ENCODE measurements at regions not wholly inside any gene's neighbourhood (a gene's known extent, or its start where the extent isn't known, plus 50 kb on each side); places are given as distances from the start of the nearest gene placed in this dataset.
A peak's percentile ranks its signal among the peaks of the same experiment; 100 is the strongest.
"Not testable (repeated sequence)": the region's sequence is repeated elsewhere in the genome, so short reads cannot be mapped to it uniquely, and the experiment has no call there.

GRCh38 chr15:36447373-36447772 lies 132.1 kb upstream of the CDIN1 start:
- TF ChIP-seq CTCF (conservative IDR thresholded peaks at IDR 0.05; ENCODE audit: low read length): no peak
- peak; percentile 40 for DNase-seq (ENCODE audit: low read depth)
- H3K4me3 ChIP-seq (ENCODE audit: low read length): no peak overlapping the region

DNA sequence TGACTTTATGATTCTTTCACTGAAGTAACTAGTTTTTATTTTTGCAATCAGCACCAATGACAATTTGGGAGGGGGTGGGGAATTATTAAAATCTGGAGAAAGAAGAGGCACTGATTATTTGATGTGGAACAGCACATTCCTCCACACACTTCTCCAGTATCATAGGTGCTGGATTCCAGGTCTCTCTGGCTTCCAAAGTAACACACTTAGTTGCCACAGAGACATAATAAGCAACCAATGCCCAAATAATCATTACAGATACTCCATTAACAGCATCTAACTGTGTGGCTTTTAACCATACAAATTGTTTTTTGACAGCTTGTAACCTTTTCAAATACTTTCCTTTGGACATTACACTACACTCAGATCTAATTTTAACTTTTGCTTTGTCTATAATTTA lies 131.0 kb upstream of the CDIN1 start:
- H3K4me3 ChIP-seq (ENCODE audit: low read length): no peak overlapping the region
- TF ChIP-seq CTCF (conservative IDR thresholded peaks at IDR 0.05; ENCODE audit: low read length): no peak
- no peak for DNase-seq (ENCODE audit: low read depth)

- H3K4me3 ChIP-seq (ENCODE audit: low read length): no peak overlapping the region
- no peak; the same call in 1 of the 2 replicates for TF ChIP-seq CTCF (conservative IDR thresholded peaks at IDR 0.05; ENCODE audit: low read length)
- no peak for DNase-seq (ENCODE audit: low read depth)
Observed at GRCh38 chr15:36449084-36449661, 130.3 kb upstream of the CDIN1 start.

- DNase-seq (ENCODE audit: low read depth): no peak
- no peak for TF ChIP-seq CTCF (conservative IDR thresholded peaks at IDR 0.05; ENCODE audit: low read length)
- H3K4me3 ChIP-seq (ENCODE audit: low read length): no peak overlapping the region
Observed at GRCh38 chr15:36449662-36450145, 129.7 kb upstream of the CDIN1 start.

GRCh38 chr15:36454244-36454643 lies 125.2 kb upstream of the CDIN1 start:
- not testable (repeated sequence) for H3K4me3 ChIP-seq (ENCODE audit: low read length); DNase-seq (ENCODE audit: low read depth)

- H3K4me3 ChIP-seq (ENCODE audit: low read length): no peak overlapping the region
- no peak for DNase-seq (ENCODE audit: low read depth)
- no peak for TF ChIP-seq CTCF (conservative IDR thresholded peaks at IDR 0.05; ENCODE audit: low read length)
Observed at GRCh38 chr15:36458411-36458810, 121.0 kb upstream of the CDIN1 start.

- no peak overlapping the region for H3K4me3 ChIP-seq (ENCODE audit: low read length)
- no peak for TF ChIP-seq CTCF (conservative IDR thresholded peaks at IDR 0.05; ENCODE audit: low read length)
- DNase-seq (ENCODE audit: low read depth): no peak
Observed at GRCh38 chr15:36465304-36465703, 114.1 kb upstream of the CDIN1 start.

DNA sequence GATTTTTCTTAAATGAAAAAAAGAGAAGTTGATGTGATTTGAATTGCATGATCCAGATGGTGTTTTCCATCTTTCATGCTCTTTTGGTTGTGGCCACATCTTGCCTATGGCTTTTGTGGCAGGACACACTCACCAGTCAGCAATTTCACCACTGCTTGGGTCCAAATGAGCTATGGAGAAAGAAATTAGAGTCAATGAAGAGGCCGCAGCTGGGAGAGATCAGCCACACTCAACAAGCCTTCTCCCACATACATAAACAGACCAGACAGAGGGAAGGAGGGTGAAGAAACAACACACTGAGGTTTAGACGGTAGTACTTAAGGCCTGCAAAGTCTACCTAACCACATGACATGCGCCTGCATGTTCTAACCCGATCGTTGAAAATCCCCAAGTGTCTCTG lies 110.7 kb upstream of the CDIN1 start:
- no peak for TF ChIP-seq CTCF (conservative IDR thresholded peaks at IDR 0.05; ENCODE audit: low read length)
- peak; percentile 97 for DNase-seq (ENCODE audit: low read depth)
- H3K4me3 ChIP-seq (ENCODE audit: low read length): no peak overlapping the region

Data from AG10803 (cell line).